ENCODE measurements at regions not wholly inside any gene's neighbourhood (a gene's known extent, or its start where the extent isn't known, plus 50 kb on each side); places are given as distances from the start of the nearest gene placed in this dataset.

DNA sequence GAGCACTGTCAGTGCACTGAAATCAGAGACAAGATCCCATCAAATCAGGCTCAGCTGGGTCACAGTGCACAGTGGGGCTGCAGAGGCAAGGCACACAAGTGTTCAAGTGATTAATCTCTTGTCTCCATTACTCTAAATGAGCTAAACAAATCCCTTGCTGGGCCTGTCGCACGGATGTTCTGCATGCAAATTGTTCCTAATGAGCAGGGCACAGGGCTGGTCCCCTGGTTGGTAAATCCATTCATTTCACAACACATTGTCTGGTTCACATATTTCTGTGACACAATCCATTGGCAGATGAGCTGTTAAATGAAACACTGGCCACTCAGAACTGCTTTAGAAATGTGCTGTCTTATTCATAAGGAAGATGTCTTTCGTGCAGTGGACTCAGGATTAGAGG, 167.9 kb upstream of the BRINP1 start:
- WGBS (ENCODE audit: insufficient coverage) = 71% methylated on average over 1 of the region's 3 CpGs
- no peak for DNase-seq

DNA sequence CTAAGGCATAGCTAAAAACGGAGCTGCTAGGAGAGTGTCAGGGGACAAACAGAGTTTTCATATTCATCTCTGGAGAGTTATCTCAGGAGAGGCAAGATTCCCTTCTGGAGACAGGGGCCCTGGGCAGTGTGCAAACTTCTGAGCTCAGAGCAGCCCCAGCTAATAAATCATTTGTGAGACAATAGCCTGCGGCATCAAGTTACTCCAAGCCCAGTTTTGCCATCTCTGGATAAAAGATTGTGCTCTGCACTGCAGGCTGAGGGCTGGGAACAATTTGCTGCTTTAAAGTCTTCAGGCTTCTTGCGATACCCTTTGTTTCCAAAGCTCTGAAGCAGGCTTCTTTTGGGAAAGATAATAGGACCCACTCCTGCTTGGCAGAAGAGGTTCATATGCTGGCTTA, 164.3 kb upstream of the BRINP1 start:
- DNase-seq = no peak
- WGBS (ENCODE audit: insufficient coverage) = 28% methylated on average over 3 of the region's 3 CpGs
- Histone ChIP-seq H3K9ac (ENCODE audit: insufficient read depth, low read length, poor library complexity, severe bottlenecking) (no peak overlapping the region), H3K4me2 (replicated peaks; ENCODE audit: extremely low read depth, low read length, poor library complexity, severe bottlenecking) (no peak overlapping the region), H3K27ac (ENCODE audit: low read depth in 1 of 2, low read length in 2 of 2) (no peak overlapping the region), H3K4me1 (ENCODE audit: control insufficient read depth in 1 of 2, insufficient read depth in 2 of 2, low read length in 2 of 2) (no peaks in the 10 kb centered on the region), H3K27me3 (ENCODE audit: control insufficient read depth in 2 of 2, insufficient read depth in 2 of 2, low read length in 2 of 2) (no peaks in the 10 kb centered on the region), H3K4me3 (replicated peaks in 1 of 3; ENCODE audit: low read depth in 2 of 3, low read length in 3 of 3) (no peak overlapping the region), H3K79me2 (ENCODE audit: insufficient read depth, low read length) (no peaks in the 10 kb centered on the region), H3K9me3 (replicated peaks in 1 of 2; ENCODE audit: control insufficient read depth in 1 of 2, insufficient read depth in 1 of 2, low read length in 2 of 2) (no peaks in the 10 kb centered on the region), H4K20me1 (ENCODE audit: insufficient read depth, low read length) (no peaks in the 10 kb centered on the region), H2AFZ (ENCODE audit: insufficient read depth, low read depth, low read length, poor library complexity, severe bottlenecking) (no peak overlapping the region), H3K36me3 (replicated peaks in 1 of 2; ENCODE audit: control insufficient read depth in 1 of 2, insufficient read depth in 2 of 2, low read length in 2 of 2) (no peaks in the 10 kb centered on the region)
- H3K9me3 Mint-ChIP-seq = no peaks in the 10 kb centered on the region
- H3K4me3 Mint-ChIP-seq = no peak overlapping the region
- intact Hi-C loops (cut with micrococcal nuclease) = no loop called here
- TF ChIP-seq, protein P1, sequence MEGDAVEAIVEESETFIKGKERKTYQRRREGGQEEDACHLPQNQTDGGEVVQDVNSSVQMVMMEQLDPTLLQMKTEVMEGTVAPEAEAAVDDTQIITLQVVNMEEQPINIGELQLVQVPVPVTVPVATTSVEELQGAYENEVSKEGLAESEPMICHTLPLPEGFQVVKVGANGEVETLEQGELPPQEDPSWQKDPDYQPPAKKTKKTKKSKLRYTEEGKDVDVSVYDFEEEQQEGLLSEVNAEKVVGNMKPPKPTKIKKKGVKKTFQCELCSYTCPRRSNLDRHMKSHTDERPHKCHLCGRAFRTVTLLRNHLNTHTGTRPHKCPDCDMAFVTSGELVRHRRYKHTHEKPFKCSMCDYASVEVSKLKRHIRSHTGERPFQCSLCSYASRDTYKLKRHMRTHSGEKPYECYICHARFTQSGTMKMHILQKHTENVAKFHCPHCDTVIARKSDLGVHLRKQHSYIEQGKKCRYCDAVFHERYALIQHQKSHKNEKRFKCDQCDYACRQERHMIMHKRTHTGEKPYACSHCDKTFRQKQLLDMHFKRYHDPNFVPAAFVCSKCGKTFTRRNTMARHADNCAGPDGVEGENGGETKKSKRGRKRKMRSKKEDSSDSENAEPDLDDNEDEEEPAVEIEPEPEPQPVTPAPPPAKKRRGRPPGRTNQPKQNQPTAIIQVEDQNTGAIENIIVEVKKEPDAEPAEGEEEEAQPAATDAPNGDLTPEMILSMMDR (IDR thresholded peaks at IDR 0.05) = no peak
- H3K27me3 Mint-ChIP-seq (ENCODE audit: low read depth in 3 of 3) = no peaks in the 10 kb centered on the region
- no peak overlapping the region for H3K27ac Mint-ChIP-seq
- no peaks in the 10 kb centered on the region for H3K4me1 Mint-ChIP-seq
- H3K36me3 Mint-ChIP-seq = no peaks in the 10 kb centered on the region

More for the DNA sequence above, 167.9 kb upstream of the BRINP1 start:
- Mint-ChIP-seq H3K27me3 (ENCODE audit: low read depth in 3 of 3) (peaks cover 0 to 1% (median 0%) of the 10 kb centered on the region in 3 donors), H3K4me1 (no peaks in the 10 kb centered on the region), H3K4me3 (no peak overlapping the region), H3K27ac (no peak overlapping the region), H3K36me3 (no peaks in the 10 kb centered on the region), H3K9me3 (peaks cover 0 to 2% (median 0%) of the 10 kb centered on the region in 7 donors)
- Histone ChIP-seq H3K27me3 (ENCODE audit: control insufficient read depth in 2 of 2, insufficient read depth in 2 of 2, low read length in 2 of 2) (no peaks in the 10 kb centered on the region), H3K36me3 (replicated peaks in 1 of 2; ENCODE audit: control insufficient read depth in 1 of 2, insufficient read depth in 2 of 2, low read length in 2 of 2) (no peaks in the 10 kb centered on the region), H4K20me1 (ENCODE audit: insufficient read depth, low read length) (no peaks in the 10 kb centered on the region), H3K27ac (ENCODE audit: low read depth in 1 of 2, low read length in 2 of 2) (no peak overlapping the region), H3K9ac (ENCODE audit: insufficient read depth, low read length, poor library complexity, severe bottlenecking) (no peak overlapping the region), H3K9me3 (replicated peaks in 1 of 2; ENCODE audit: control insufficient read depth in 1 of 2, insufficient read depth in 1 of 2, low read length in 2 of 2) (no peaks in the 10 kb centered on the region), H3K79me2 (ENCODE audit: insufficient read depth, low read length) (no peaks in the 10 kb centered on the region), H2AFZ (ENCODE audit: insufficient read depth, low read depth, low read length, poor library complexity, severe bottlenecking) (no peak overlapping the region), H3K4me2 (replicated peaks; ENCODE audit: extremely low read depth, low read length, poor library complexity, severe bottlenecking) (no peak overlapping the region), H3K4me3 (replicated peaks in 1 of 3; ENCODE audit: low read depth in 2 of 3, low read length in 3 of 3) (no peak overlapping the region), H3K4me1 (ENCODE audit: control insufficient read depth in 1 of 2, insufficient read depth in 2 of 2, low read length in 2 of 2) (no peaks in the 10 kb centered on the region)
- intact Hi-C loops (cut with micrococcal nuclease) = no loop called here
- TF ChIP-seq, protein P1 (IDR thresholded peaks at IDR 0.05) = no peak

Data from CD14-positive monocyte (primary cell).